ENCODE measurements at regions not wholly inside any gene's neighbourhood (a gene's known extent, or its start where the extent isn't known, plus 50 kb on each side); places are given as distances from the start of the nearest gene placed in this dataset.

DNA sequence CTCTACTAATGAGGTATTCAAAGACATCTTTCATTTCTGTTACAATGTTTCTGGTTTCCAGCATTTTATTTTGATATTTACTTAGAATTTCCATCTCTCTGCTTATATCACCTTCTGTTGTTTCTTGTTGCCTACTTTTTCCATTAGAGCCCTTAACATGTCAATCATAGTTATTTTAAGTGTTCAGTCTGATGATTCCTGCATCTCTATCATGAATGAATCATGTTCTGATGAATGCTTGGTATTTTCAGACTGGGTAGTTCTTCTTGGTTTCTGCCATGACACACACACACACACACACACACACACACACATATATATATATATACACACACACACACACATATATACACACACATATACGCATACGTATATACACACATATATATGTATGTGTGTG, 486.4 kb upstream of the ISX start:
- no peak for TF ChIP-seq CTCF (conservative IDR thresholded peaks at IDR 0.05 in 1 of 2, IDR thresholded peaks at IDR 0.05 in 1 of 2; ENCODE audit: low read depth in 1 of 2, low read length in 2 of 2)
- TF ChIP-seq EZH2 (IDR thresholded peaks at IDR 0.05; ENCODE audit: low read length, missing control alignments) = no peak
